ENCODE measurements at regions not wholly inside any gene's neighbourhood (a gene's known extent, or its start where the extent isn't known, plus 50 kb on each side); places are given as distances from the start of the nearest gene placed in this dataset.

DNA sequence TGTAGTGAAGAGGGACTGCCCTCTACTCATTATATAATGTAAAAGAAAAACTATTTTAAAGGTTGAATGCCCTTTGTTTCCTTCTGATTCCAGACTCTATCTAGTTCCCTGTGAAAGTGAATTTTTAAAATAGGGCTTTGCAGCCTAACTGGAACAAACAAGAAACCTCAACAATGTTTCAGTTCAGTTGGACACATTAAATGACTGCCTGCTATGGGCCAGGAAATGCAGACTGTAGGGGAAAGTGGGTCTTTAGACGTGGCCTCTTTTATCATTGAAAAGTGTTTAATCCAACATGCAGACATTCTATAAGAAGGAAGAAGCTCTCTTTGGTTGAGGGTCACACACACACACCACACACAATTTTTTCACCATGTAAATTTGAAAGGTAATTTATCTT, 289.1 kb downstream of the ICE1 start:
- Mint-ChIP-seq H3K27ac (no peak overlapping the region), H3K27me3 (peaks cover 4% of the 10 kb centered on the region), H3K4me1 (ENCODE audit: low read depth) (no peaks in the 10 kb centered on the region), H3K9me3 (no peaks in the 10 kb centered on the region), H3K4me3 (no peak overlapping the region), H3K36me3 (ENCODE audit: low read depth) (no peaks in the 10 kb centered on the region)
- DNase-seq (no peak), ATAC-seq (no peak)
- ChIA-PET CTCF (no interaction called here), POLR2A (no interaction called here)
- TF ChIP-seq, protein P1, sequence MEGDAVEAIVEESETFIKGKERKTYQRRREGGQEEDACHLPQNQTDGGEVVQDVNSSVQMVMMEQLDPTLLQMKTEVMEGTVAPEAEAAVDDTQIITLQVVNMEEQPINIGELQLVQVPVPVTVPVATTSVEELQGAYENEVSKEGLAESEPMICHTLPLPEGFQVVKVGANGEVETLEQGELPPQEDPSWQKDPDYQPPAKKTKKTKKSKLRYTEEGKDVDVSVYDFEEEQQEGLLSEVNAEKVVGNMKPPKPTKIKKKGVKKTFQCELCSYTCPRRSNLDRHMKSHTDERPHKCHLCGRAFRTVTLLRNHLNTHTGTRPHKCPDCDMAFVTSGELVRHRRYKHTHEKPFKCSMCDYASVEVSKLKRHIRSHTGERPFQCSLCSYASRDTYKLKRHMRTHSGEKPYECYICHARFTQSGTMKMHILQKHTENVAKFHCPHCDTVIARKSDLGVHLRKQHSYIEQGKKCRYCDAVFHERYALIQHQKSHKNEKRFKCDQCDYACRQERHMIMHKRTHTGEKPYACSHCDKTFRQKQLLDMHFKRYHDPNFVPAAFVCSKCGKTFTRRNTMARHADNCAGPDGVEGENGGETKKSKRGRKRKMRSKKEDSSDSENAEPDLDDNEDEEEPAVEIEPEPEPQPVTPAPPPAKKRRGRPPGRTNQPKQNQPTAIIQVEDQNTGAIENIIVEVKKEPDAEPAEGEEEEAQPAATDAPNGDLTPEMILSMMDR (IDR thresholded peaks at IDR 0.05) = no peak
- intact Hi-C loops (cut with micrococcal nuclease) = no loop called here

DNA sequence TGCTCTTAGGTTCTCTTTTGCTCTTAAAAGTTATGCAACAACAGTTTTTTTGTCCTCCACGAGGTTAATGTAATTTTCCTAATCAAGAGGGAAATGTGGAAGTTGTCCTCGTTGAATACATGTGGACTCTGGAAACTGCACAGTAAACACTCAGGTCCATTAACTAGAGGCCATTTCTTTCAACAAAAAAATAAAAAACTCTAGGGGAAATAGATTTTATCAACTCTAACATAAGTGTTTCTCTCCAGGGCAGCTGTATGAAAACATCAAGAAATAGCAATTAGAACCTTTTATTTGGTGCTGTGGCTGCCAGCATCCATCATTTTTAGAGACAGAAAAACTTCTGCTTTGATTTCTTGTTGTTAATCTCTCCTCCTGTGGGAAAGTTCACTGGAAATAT, 288.6 kb downstream of the ICE1 start:
- Mint-ChIP-seq H3K4me3 (no peak overlapping the region), H3K27me3 (peaks cover 4% of the 10 kb centered on the region), H3K36me3 (ENCODE audit: low read depth) (no peaks in the 10 kb centered on the region), H3K9me3 (no peaks in the 10 kb centered on the region), H3K4me1 (ENCODE audit: low read depth) (no peaks in the 10 kb centered on the region), H3K27ac (no peak overlapping the region)
- DNase-seq (no peak), ATAC-seq (no peak)
- POLR2A ChIA-PET = no interaction called here
- intact Hi-C loops (cut with micrococcal nuclease) = no loop called here
- CTCF ChIA-PET = no interaction called here
- TF ChIP-seq, protein P1 (IDR thresholded peaks at IDR 0.05) = no peak

DNA sequence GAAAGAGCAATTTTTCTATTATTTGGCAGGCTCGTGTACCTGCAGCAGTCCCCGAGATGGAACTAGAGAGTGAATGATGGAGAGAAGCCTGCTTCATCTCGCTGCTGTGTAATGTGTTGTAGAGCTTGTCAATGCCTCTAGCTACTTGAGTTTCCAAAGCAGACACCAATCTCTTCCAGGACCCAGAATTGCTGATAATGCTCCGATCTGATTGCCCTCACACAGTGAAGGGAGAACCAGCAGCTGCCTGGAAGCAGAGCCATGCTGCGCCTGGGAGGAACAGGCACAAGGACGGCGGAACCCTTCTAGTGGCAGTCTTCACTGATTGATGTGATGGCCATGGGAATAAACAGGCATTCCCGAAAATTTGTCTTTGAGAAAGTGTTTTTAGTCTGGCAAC, 288.0 kb downstream of the ICE1 start:
- Mint-ChIP-seq H3K9me3 (no peaks in the 10 kb centered on the region), H3K36me3 (ENCODE audit: low read depth) (no peaks in the 10 kb centered on the region), H3K4me1 (ENCODE audit: low read depth) (no peaks in the 10 kb centered on the region), H3K27ac (no peak overlapping the region), H3K4me3 (no peak overlapping the region), H3K27me3 (peaks cover 4% of the 10 kb centered on the region)
- intact Hi-C loops (cut with micrococcal nuclease) = no loop called here
- POLR2A ChIA-PET = no interaction called here
- ATAC-seq (no peak), DNase-seq (no peak)
- TF ChIP-seq, protein P1 (IDR thresholded peaks at IDR 0.05) = no peak
- CTCF ChIA-PET = interaction anchor here (1.1 kb wide), 1 partner anchor 11 kb away, joined by 3 read pairs; no protein-coding TSS in a partner anchor

DNA sequence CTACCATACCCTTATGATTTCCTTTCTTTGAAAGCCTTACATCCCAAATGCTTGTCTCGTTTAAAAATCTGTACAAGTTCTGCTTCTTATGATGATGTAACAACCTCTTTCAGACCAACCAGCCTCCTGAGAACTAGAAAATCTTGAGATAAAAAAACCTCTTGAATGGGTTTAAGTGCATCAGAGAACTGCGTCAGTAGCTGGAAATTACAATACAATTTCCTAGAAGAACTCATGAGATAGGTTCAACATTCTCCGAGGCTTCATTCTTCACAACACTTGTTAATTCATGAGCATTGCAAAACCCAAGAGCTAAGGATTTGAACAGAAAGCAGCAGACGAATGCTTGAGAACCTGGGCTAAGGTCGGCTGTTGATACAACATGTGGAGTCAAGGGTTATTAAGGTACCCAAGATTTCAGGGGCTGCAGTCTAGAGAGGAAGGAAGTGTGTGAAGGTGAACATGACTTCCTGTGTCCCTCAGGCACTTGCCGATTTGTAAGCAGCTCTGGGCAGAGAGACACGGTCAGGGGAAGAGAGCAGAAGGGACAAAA, 286.0 kb downstream of the ICE1 start:
- Mint-ChIP-seq H3K4me3 (no peak overlapping the region), H3K36me3 (ENCODE audit: low read depth) (no peaks in the 10 kb centered on the region), H3K27ac (no peak overlapping the region), H3K4me1 (ENCODE audit: low read depth) (no peaks in the 10 kb centered on the region), H3K9me3 (no peaks in the 10 kb centered on the region), H3K27me3 (peaks cover 10% of the 10 kb centered on the region)
- intact Hi-C loops (cut with micrococcal nuclease) = no loop called here
- no peak for ATAC-seq
- ChIA-PET CTCF (no interaction called here), POLR2A (no interaction called here)
- TF ChIP-seq, protein P1 (IDR thresholded peaks at IDR 0.05) = no peak
- no peak for DNase-seq

DNA sequence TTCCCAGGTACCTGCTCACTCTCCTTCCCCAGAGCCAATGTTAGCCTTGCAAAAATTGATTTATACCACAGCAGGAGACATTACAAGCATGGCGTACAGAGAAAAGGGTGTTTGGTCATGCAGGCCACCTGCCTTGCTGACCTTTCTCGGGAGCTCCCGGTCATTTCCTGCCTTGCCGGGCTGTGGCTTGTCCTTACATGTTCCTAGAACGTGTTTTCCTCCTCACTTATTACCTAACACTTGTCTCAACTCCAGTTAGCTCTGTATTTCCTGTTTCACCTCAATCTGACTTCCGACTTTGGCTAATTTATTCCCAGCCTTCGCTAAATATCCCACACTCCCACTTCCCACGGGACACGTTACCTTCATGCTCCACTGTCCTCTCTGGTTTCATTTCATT, 282.5 kb downstream of the ICE1 start:
- intact Hi-C loops (cut with micrococcal nuclease) = no loop called here
- Mint-ChIP-seq H3K4me1 (ENCODE audit: low read depth) (no peaks in the 10 kb centered on the region), H3K27me3 (peaks cover 12% of the 10 kb centered on the region), H3K4me3 (no peak overlapping the region), H3K9me3 (no peaks in the 10 kb centered on the region), H3K36me3 (ENCODE audit: low read depth) (no peaks in the 10 kb centered on the region), H3K27ac (no peak overlapping the region)
- ChIA-PET CTCF (no interaction called here), POLR2A (no interaction called here)
- TF ChIP-seq, protein P1 (IDR thresholded peaks at IDR 0.05) = no peak
- DNase-seq = no peak
- ATAC-seq = no peak

Data from activated CD8-positive, alpha-beta T cell treated with anti-CD3 and anti-CD28 coated beads for 36 hours (primary cell).